HG02588 (cell line): ENCODE measurements at regions not wholly inside any gene's neighbourhood (a gene's known extent, or its start where the extent isn't known, plus 50 kb on each side); places are given as distances from the start of the nearest gene placed in this dataset.

Experiments used
- ATAC-seq: cut with Tn5 transposase; IDR thresholded peaks from one replicate; pipeline ENCODE4 v1.9.1; 2021; ENCODE audit warnings: mild to moderate bottlenecking, moderate library complexity; ENCODE audit not compliant: unreplicated experiment

GRCh38 chr4:4695497-4695896, 153.6 kb upstream of the STX18 start:
- ATAC-seq, result no peak

DNA sequence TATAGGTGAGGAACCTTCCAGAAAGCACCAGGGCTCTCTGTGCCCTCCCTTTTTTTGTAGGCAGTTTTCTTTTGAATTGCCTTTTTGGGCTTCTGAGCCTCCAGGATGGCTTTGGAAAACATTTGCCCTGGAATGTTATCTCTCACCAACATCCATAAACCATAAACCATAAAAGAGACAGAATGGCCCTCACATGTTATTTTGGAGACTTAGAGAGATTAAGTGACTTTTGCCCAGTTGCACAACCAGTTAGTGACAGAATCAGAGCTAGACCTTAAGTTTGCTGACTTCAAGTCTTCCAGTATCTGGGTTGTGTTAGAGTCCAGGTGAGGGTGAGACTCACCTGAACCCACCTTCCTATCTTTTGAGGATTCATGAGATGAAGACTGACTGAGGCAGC, 153.0 kb upstream of the STX18 start:
- ATAC-seq, result no peak

DNA sequence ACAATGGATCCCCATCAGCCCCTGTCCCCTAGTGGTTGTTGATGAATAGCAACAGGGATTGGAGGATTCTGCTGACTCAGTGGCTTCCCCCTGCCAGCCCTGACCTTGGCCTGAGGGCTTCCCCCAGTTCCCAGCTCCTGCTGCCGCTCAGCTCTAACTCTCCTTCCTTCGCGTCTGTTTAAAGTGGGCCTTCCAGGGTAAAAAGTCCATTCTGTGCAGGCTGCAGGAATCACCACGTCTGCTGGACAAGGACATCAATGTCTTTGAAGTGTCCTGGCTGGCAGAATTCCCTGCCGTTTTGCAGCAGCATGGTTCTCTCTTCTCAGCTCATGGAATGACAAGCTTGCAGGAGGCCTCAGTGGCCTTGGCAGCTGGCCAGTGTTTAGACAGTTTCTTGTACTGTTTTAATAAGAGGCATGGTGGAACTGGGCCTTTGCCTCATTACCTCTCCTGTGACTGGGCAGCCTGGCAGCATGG, 152.5 kb upstream of the STX18 start:
- ATAC-seq, result no peak

DNA sequence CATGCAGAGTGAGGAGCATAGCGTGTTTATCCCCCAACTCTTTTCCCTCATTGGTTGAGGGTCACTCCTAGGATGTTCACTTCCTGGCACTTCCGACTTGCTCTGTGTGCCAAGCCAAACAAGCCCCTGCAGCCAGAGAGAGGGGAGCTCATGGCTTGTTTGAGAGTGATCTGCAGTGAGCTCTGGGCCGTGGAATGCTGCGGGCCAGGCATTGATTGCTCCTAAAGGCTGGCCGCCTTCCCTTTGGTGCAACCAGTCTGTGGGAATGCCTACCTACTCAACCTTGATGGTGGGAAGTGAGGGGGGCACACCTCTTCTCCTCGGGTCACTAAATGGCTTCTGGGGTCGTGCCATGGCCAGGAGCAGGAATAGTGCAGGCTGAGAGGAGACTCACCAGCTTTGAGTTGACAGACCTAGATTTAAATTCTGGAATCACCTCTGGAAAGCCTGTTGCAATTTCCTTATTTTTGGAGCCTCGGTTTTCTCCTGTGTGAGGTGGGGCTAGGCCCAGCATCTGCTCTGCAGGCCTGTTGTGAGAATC, 152.0 kb upstream of the STX18 start:
- no peak for ATAC-seq

DNA sequence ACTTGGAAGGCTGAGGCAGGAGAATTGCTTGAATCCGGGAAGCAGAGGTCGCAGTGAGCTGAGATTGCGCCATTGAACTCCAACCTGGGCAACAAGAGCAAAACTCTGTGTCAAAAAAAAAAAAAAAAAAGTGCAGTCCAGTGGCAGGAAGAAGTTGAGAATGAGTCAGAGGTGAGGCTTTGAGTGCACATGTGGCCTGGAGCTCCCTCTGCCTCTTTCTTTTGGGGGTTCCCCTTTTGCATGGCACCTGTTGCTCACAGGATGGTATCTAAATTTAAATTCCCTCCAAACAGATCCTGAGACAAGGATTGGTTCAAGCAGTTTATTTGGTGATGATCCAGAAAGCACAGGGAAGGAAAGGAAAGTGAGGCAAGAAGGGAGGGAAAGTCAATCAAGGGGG, 151.4 kb upstream of the STX18 start:
- ATAC-seq, result peak; percentile 56

GRCh38 chr4:4690854-4691253, 149.0 kb upstream of the STX18 start:
- ATAC-seq, result no peak

GRCh38 chr4:4689694-4690440, 148.0 kb upstream of the STX18 start:
- peak; percentile 62 for ATAC-seq

GRCh38 chr4:4687935-4688727, 146.3 kb upstream of the STX18 start:
- no peak for ATAC-seq

GRCh38 chr4:4687100-4687499, 145.3 kb upstream of the STX18 start:
- ATAC-seq, result no peak

- ATAC-seq, result no peak
Measured at GRCh38 chr4:4685810-4686795, 144.3 kb upstream of the STX18 start.

- no peak for ATAC-seq
Measured at GRCh38 chr4:4681653-4682052, 139.8 kb upstream of the STX18 start.

- no peak for ATAC-seq
Measured at GRCh38 chr4:4680758-4681157, 138.9 kb upstream of the STX18 start.

DNA sequence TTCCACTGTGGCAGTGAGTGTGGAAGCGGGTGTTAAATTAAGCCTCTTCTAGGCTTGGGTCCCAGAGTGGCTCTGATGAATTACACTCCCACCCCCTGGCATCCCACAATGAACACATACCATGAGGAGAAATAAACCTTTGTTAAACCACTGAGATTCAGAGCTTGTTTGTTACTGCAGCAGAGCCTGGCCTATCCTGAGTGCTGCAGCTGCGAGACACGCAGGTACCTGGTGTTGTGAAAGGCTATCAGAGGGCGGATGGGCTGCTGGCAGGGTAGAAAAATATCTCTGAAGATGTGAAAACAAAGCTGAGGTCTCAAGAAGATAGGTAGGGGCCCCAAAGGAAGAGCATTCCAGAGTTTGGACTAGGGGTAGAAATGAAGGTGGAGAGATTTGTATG, 138.4 kb upstream of the STX18 start:
- ATAC-seq, result no peak

DNA sequence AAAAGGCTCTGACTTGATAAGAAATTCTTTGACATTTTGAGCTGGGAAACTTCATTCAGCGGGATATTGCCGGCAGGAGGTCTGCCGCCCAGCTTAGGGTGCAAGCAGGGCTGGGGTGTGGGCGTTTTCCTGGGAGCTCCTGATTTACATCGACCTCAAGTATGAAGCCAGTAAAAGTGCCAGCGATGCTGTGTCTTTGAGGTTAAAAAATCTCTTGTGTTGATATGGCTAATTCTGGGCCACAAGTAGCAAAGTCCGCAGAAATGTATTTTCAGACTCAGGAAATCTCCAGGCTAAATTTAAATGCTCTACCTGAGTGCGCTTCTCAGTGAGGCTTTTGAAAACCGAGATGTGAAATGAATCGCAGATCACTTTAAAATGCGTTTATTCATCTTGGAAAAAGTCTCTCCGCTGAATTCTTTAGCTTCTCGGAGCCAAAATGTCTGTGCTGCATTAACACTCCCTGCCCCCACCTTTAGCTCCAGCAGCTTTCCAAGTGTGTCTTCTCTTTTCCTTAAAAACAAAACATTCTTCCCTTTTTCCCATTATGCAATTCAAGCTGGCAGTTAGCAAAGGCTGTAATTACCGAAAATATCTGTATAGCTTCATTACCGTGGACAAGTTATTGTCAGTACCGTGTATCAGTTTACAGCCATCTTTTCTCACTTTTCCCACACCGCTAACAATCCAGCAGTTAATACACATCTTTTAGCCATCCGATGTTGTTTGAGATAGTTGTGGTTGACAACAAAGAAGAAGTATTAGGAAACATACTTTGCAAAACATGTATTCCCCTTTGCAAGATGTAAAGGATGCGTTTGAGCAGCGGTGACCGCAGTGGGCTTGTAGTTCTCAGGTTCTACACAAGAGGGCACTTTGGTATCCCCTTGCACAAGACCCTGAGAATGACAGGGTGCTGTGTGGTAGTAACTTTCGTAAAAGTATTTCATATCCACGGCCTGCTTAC, 136.0 kb upstream of the STX18 start:
- no peak for ATAC-seq

- ATAC-seq, result no peak
Measured at GRCh38 chr4:4675641-4676040, 133.8 kb upstream of the STX18 start.

- ATAC-seq, result no peak
Measured at GRCh38 chr4:4675051-4675581, 133.3 kb upstream of the STX18 start.

DNA sequence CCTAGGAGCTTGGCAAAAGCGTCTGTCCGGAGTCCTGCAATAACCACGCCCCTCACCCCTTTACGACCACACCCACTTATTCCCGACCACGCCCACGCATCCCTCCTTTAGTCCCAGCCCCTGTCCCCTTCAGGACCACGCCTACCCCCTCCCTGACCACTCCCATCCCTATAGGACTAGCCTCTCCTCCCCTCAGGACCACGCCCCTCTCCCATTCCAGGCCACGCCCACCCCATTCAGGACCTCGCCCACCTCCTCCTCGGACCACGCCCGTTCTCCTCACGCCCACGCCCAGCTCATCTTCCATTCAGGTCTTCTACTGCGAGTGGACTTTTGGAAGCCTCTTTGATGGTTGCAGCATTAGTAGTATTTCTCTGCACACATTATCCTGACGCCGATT, 131.2 kb upstream of the STX18 start:
- ATAC-seq, result no peak

DNA sequence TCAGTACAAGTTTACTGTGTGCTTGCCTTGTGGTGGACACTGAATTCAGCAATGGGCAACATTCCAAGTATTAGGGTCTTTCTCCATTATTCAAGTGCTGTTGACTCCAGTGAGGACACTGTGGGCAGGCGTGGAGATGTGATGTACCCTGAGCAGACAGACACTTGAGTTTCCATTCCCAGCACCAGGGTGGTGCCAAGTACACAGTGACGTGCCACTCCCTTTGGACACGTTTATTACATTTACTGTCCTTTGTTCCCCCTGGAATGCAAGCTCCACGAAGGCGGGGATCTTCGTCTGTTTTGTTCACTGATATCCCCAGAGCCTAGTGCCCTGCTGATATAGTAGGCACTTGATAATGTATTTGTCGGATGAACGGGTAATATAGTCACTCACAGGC, 130.6 kb upstream of the STX18 start:
- ATAC-seq, result no peak

DNA sequence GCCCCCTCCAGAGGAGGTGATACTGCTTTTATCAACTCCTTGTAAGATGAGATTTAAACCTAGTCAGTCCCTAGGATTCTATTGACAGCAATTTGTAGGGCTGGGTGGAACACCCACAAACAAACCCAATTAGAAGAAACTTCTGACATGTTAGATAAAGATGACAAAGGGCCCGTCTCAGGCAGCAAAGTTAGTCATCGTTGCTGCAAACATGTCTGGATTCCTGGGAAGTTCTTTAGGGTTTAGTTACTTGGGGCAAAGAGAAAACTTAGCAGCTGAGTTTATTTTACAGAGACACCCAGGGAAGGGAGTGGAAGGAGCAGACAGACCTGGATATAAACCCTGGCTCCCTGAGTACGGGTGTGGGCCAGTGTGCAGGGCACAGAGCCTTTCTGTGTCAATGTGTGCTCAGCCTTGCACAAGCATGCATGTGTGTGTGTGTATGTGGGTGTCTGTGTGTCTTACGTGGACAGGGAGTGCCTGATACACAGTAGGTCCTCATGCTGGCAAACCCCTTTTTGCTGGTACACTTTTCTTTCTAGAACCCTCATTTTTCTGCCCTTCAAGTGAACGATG, 130.0 kb upstream of the STX18 start:
- ATAC-seq, result no peak
